Thyroid gland (tissue), 4 donors: ENCODE measurements at regions not wholly inside any gene's neighbourhood (a gene's known extent, or its start where the extent isn't known, plus 50 kb on each side); places are given as distances from the start of the nearest gene placed in this dataset.

Experiments
- DNase-seq, 2 donors: peaks; one replicate each; pipeline ENCODE4 v3.0.0-alpha.2; 2019
- H3K27ac ChIP-seq, 3 donors: fragments of 200-600 bp; sonication (generic); 1 replicate in 2 of 3; 2 replicates in 1 of 3; pipeline ENCODE4 v1.5.1; 2016 to 2019; ENCODE audit warnings: mild to moderate bottlenecking in 1 of 3, moderate library complexity in 1 of 3
- H3K27me3 ChIP-seq: fragments of 200-600 bp; sonication (generic); one replicate; pipeline ENCODE4 v1.5.1; 2019
- H3K36me3 ChIP-seq, 2 donors: fragments of 200-600 bp; sonication (generic); one replicate each; pipeline ENCODE4 v1.5.1; 2016 to 2019
- H3K4me1 ChIP-seq, 2 donors: fragments of 200-600 bp; sonication (generic); one replicate each; pipeline ENCODE4 v1.5.1; 2017 to 2019
- H3K4me3 ChIP-seq, 3 donors: fragments of 200-600 bp; sonication (generic); replicated peaks in 1 of 3; 1 replicate in 2 of 3; 2 replicates in 1 of 3; pipeline ENCODE4 v1.5.1; 2016; ENCODE audit warnings: mild to moderate bottlenecking in 1 of 3
- H3K9me3 ChIP-seq: fragments of 200-600 bp; sonication (generic); one replicate; pipeline ENCODE4 v1.5.1; 2017
- CTCF ChIP-seq, 6 experiments: fragments of 200-600 bp in 3 of 6; fragments of 450-650 bp in 3 of 6; sonication (generic) in 3 of 6; IDR thresholded peaks; one replicate each; pipeline ENCODE4 v1.5.1; 2016 to 2019; ENCODE audit warnings: antibody characterized with exemption in 6 of 6, mild to moderate bottlenecking in 2 of 6, inconsistent platforms in 1 of 6, moderate library complexity in 1 of 6
- POLR2A ChIP-seq, 2 donors: fragments of 450-650 bp; IDR thresholded peaks; one replicate each; pipeline ENCODE4 v1.6.1; 2017; ENCODE audit warnings: antibody characterized with exemption in 2 of 2, mild to moderate bottlenecking in 2 of 2, moderate library complexity in 1 of 2
- WGBS, 2 donors: methylation state at CpG; one replicate each; pipeline ENCODE4 v1.1.5; 2017; 5-methylcytosine and 5-hydroxymethylcytosine counted together
- intact Hi-C: fragments of 100-400 bp; cut with DNase I; formaldehyde crosslinking; loops from one replicate; pipeline ENCODE4 v1.15.1; 2023

GRCh38 chr9:20178197-20178596, 389.4 kb upstream of the SLC24A2 start:
- H3K36me3 ChIP-seq: no peaks in the 10 kb centered on the region
- no peak overlapping the region for H3K27ac ChIP-seq
- no peaks in the 10 kb centered on the region for H3K27me3 ChIP-seq
- DNase-seq: no peak
- H3K4me3 ChIP-seq: no peak overlapping the region
- no peaks in the 10 kb centered on the region for H3K4me1 ChIP-seq
- H3K9me3 ChIP-seq: no peaks in the 10 kb centered on the region
- WGBS, 2 donors: 44 to 50% methylated on average over 1 of the region's 1 CpG
- intact Hi-C loops: no loop called here
- TF ChIP-seq POLR2A (IDR thresholded peaks at IDR 0.05) (no peak), CTCF (IDR thresholded peaks at IDR 0.05) (no peak)

- Histone ChIP-seq H3K27ac (no peak overlapping the region), H3K36me3 (no peaks in the 10 kb centered on the region), H3K9me3 (no peaks in the 10 kb centered on the region), H3K27me3 (no peaks in the 10 kb centered on the region), H3K4me3 (no peak overlapping the region), H3K4me1 (no peaks in the 10 kb centered on the region)
- TF ChIP-seq CTCF (IDR thresholded peaks at IDR 0.05): no peak
- TF ChIP-seq POLR2A (IDR thresholded peaks at IDR 0.05): no peak
- 95 to 98% methylated on average over 3 of the region's 3 CpGs for WGBS, 2 donors
- intact Hi-C loops: no loop called here
- no peak for DNase-seq
These were observed 381.3 kb upstream of the SLC24A2 start for GRCh38 chr9:20170122-20170521.

GRCh38 chr9:20152151-20152725, 363.4 kb upstream of the SLC24A2 start:
- H3K36me3 ChIP-seq: no peaks in the 10 kb centered on the region
- no peak overlapping the region for H3K4me3 ChIP-seq
- no peak for TF ChIP-seq POLR2A (IDR thresholded peaks at IDR 0.05)
- no peak for TF ChIP-seq CTCF (IDR thresholded peaks at IDR 0.05)
- H3K9me3 ChIP-seq: no peaks in the 10 kb centered on the region
- no peak for DNase-seq
- no peak overlapping the region for H3K27ac ChIP-seq
- 77 to 87% methylated on average over 3 of the region's 3 CpGs for WGBS, 2 donors
- H3K27me3 ChIP-seq: no peaks in the 10 kb centered on the region
- intact Hi-C loops: no loop called here
- H3K4me1 ChIP-seq: no peaks in the 10 kb centered on the region

- no peaks in the 10 kb centered on the region for H3K36me3 ChIP-seq
- H3K27ac ChIP-seq: no peak overlapping the region
- no peak for DNase-seq
- 95 to 96% methylated on average over 2 of the region's 2 CpGs for WGBS, 2 donors
- H3K9me3 ChIP-seq: no peaks in the 10 kb centered on the region
- H3K4me3 ChIP-seq: no peak overlapping the region
- intact Hi-C loops: no loop called here
- no peaks in the 10 kb centered on the region for H3K4me1 ChIP-seq
- H3K27me3 ChIP-seq: no peaks in the 10 kb centered on the region
- TF ChIP-seq CTCF (IDR thresholded peaks at IDR 0.05): no peak
- no peak for TF ChIP-seq POLR2A (IDR thresholded peaks at IDR 0.05)
These were observed 359.6 kb upstream of the SLC24A2 start for GRCh38 chr9:20148416-20148815.

- intact Hi-C loops: no loop called here
- H3K36me3 ChIP-seq: no peaks in the 10 kb centered on the region
- H3K4me3 ChIP-seq: no peak overlapping the region
- no peak for DNase-seq
- WGBS, 2 donors: 15 to 21% methylated on average over 7 of the region's 7 CpGs
- no peak overlapping the region for H3K27ac ChIP-seq
- TF ChIP-seq POLR2A (IDR thresholded peaks at IDR 0.05) (no peak), CTCF (IDR thresholded peaks at IDR 0.05) (no peak)
- no peaks in the 10 kb centered on the region for H3K27me3 ChIP-seq
- no peaks in the 10 kb centered on the region for H3K9me3 ChIP-seq
- no peaks in the 10 kb centered on the region for H3K4me1 ChIP-seq
These were observed 355.4 kb upstream of the SLC24A2 start for GRCh38 chr9:20144197-20144596.
